PC-9 (cell line): ENCODE measurements at regions not wholly inside any gene's neighbourhood (a gene's known extent, or its start where the extent isn't known, plus 50 kb on each side); places are given as distances from the start of the nearest gene placed in this dataset.

ENCODE experiments used
- EZH2 ChIP-seq: fragments of 200-600 bp; sonication (generic); IDR thresholded peaks from 2 replicates; pipeline ENCODE4 v1.8.0; 2017; ENCODE audit warnings: antibody characterized with exemption, low read depth
- TF ChIP-seq, protein P1 (sequence below): fragments of 200-600 bp; sonication (generic); conservative IDR thresholded peaks from 2 replicates; pipeline ENCODE4 v1.6.1; 2017; ENCODE audit warnings: mixed run types, antibody characterized with exemption, mild to moderate bottlenecking, moderate library complexity

GRCh38 chr2:234339011-234339410 is 157.9 kb downstream of the ARL4C start:
- TF ChIP-seq, protein P1, sequence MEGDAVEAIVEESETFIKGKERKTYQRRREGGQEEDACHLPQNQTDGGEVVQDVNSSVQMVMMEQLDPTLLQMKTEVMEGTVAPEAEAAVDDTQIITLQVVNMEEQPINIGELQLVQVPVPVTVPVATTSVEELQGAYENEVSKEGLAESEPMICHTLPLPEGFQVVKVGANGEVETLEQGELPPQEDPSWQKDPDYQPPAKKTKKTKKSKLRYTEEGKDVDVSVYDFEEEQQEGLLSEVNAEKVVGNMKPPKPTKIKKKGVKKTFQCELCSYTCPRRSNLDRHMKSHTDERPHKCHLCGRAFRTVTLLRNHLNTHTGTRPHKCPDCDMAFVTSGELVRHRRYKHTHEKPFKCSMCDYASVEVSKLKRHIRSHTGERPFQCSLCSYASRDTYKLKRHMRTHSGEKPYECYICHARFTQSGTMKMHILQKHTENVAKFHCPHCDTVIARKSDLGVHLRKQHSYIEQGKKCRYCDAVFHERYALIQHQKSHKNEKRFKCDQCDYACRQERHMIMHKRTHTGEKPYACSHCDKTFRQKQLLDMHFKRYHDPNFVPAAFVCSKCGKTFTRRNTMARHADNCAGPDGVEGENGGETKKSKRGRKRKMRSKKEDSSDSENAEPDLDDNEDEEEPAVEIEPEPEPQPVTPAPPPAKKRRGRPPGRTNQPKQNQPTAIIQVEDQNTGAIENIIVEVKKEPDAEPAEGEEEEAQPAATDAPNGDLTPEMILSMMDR: no peak
- TF ChIP-seq EZH2: no peak
